OCI-LY3 (cell line): ENCODE measurements at regions not wholly inside any gene's neighbourhood (a gene's known extent, or its start where the extent isn't known, plus 50 kb on each side); places are given as distances from the start of the nearest gene placed in this dataset.

Experiments used
- H2AFZ ChIP-seq: fragments of 200-600, 300-600 bp; shearing (Covaris generic); 2 replicates; pipeline ENCODE4 v1.6.0; 2014; ENCODE audit warnings: antibody characterized with exemption, low read depth, low read length
- H3K27ac ChIP-seq: fragments of 200-600, 300-600 bp; sonication (generic); 2 replicates; pipeline ENCODE4 v1.5.1; 2014; ENCODE audit warnings: mild to moderate bottlenecking, low read length, moderate library complexity, mixed read lengths
- H3K27me3 ChIP-seq: fragments of 200-600, 300-600 bp; sonication (generic); 2 replicates; pipeline ENCODE4 v1.6.1; 2014; ENCODE audit warnings: low read depth, low read length, mixed read lengths
- H3K36me3 ChIP-seq: fragments of 200-600, 300-600 bp; sonication (generic); replicated peaks from 2 replicates; pipeline ENCODE3; 2014; ENCODE audit warnings: low read depth, low read length, mixed read lengths
- H3K4me1 ChIP-seq: fragments of 300-600, 200-600 bp; sonication (generic); 2 replicates; pipeline ENCODE4 v1.6.1; 2014; ENCODE audit warnings: low read length, mixed read lengths
- H3K4me2 ChIP-seq: fragments of 200-600, 300-600 bp; sonication (generic); 2 replicates; pipeline ENCODE4 v1.6.1; 2014; ENCODE audit warnings: low read length, mixed read lengths
- H3K4me3 ChIP-seq: fragments of 300-600, 200-600 bp; sonication (generic); 2 replicates; pipeline ENCODE4 v1.5.1; 2014; ENCODE audit warnings: antibody characterized with exemption, mild to moderate bottlenecking, low read length, moderate library complexity
- H3K79me2 ChIP-seq: fragments of 300-600, 200-600 bp; shearing (Covaris generic); 2 replicates; pipeline ENCODE4 v1.6.1; 2014; ENCODE audit warnings: mild to moderate bottlenecking, low read length, mixed read lengths
- H3K9ac ChIP-seq: fragments of 300-600, 200-600 bp; shearing (Covaris generic); 2 replicates; pipeline ENCODE4 v1.6.0; 2014; ENCODE audit warnings: mild to moderate bottlenecking, low read length, moderate library complexity
- H3K9me3 ChIP-seq: fragments of 200-600, 300-600 bp; shearing (Covaris generic); 2 replicates; pipeline ENCODE4 v1.6.1; 2014; ENCODE audit warnings: low read length, mixed read lengths; ENCODE audit not compliant: insufficient read depth
- H4K20me1 ChIP-seq: fragments of 200-600, 300-600 bp; sonication (generic); 2 replicates; pipeline ENCODE4 v1.6.1; 2016; ENCODE audit warnings: low read length, mixed read lengths; ENCODE audit not compliant: insufficient read depth
- EZH2phosphoT487 ChIP-seq: fragments of 200-600 bp; shearing (Covaris generic); IDR thresholded peaks from 2 replicates; pipeline ENCODE4 v1.6.1; 2018; ENCODE audit warnings: antibody characterized with exemption, mixed run types, low read depth
- TF ChIP-seq, protein P1 (sequence below): fragments of 200-600, 300-600 bp; sonication (generic); IDR thresholded peaks from 2 replicates; pipeline ENCODE4 v1.5.1; 2014; ENCODE audit warnings: antibody characterized with exemption, low read length, low read depth

GRCh38 chr4:171646984-171647383 is 166.2 kb upstream of the GALNTL6 start:
- Histone ChIP-seq H4K20me1 (no peaks in the 10 kb centered on the region), H3K4me1 (peaks cover 11% of the 10 kb centered on the region; the same call in 1 of the 2 replicates), H3K79me2 (no peaks in the 10 kb centered on the region), H3K4me3 (no peak overlapping the region), H3K36me3 (no peaks in the 10 kb centered on the region), H2AFZ (no peak overlapping the region), H3K9ac (no peak overlapping the region), H3K9me3 (0 out of 2 replicates have a peak, but pooled peaks cover 2% of the 10 kb centered on the region), H3K27ac (no peak overlapping the region), H3K27me3 (no peaks in the 10 kb centered on the region), H3K4me2 (no peak overlapping the region)
- no peak for TF ChIP-seq EZH2phosphoT487
- TF ChIP-seq, protein P1, sequence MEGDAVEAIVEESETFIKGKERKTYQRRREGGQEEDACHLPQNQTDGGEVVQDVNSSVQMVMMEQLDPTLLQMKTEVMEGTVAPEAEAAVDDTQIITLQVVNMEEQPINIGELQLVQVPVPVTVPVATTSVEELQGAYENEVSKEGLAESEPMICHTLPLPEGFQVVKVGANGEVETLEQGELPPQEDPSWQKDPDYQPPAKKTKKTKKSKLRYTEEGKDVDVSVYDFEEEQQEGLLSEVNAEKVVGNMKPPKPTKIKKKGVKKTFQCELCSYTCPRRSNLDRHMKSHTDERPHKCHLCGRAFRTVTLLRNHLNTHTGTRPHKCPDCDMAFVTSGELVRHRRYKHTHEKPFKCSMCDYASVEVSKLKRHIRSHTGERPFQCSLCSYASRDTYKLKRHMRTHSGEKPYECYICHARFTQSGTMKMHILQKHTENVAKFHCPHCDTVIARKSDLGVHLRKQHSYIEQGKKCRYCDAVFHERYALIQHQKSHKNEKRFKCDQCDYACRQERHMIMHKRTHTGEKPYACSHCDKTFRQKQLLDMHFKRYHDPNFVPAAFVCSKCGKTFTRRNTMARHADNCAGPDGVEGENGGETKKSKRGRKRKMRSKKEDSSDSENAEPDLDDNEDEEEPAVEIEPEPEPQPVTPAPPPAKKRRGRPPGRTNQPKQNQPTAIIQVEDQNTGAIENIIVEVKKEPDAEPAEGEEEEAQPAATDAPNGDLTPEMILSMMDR, result no peak

DNA sequence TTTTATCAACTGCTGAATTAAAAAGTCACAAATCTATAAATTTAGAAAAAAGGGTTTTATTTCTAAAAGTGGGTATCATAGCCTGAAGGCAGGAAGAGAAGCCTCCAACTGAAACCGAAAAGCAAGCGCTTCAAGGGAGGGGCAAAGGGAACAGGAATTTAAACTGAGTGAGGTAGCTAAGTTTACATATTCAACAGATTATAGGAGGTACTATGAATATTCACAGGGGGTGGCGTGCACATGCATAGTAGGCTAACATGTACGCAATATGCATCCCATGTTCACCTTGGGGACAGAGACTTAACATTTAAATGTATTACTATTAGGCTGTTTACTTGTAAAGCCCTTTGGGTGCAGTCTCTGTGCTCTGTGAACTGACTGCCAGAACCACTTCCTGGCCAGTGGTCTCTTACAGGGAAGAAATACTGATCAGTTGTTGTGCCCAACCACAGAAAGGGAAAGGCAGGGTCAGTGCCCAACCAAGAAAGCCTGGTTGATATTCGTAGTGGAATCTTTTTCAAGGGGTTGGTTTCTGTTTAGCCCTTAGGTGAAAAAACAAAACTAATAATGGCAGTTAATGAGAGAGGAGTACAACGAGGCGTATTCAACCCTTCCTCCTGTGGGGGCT is 168.7 kb upstream of the GALNTL6 start:
- peak overlapping the region; percentile 75; the same call in 1 of the 2 replicates for H2AFZ ChIP-seq
- H3K79me2 ChIP-seq, result no peaks in the 10 kb centered on the region
- H3K9ac ChIP-seq, result no peak overlapping the region

GRCh38 chr4:171639540-171639939 is 173.7 kb upstream of the GALNTL6 start:
- H4K20me1 ChIP-seq, result no peaks in the 10 kb centered on the region
- peak overlapping the region; percentile 38; the same call in 1 of the 2 replicates for H3K9ac ChIP-seq
- H2AFZ ChIP-seq, result peak overlapping the region; percentile 57; the same call in 1 of the 2 replicates
- H3K36me3 ChIP-seq, result peaks cover 8% of the 10 kb centered on the region
- H3K79me2 ChIP-seq, result no peaks in the 10 kb centered on the region
- H3K27me3 ChIP-seq, result no peaks in the 10 kb centered on the region
- H3K27ac ChIP-seq, result peak overlapping the region; percentile 80
- H3K4me3 ChIP-seq, result peak overlapping the region; percentile 44
- peaks cover 33% of the 10 kb centered on the region for H3K4me1 ChIP-seq
- TF ChIP-seq, protein P1, result no peak
- TF ChIP-seq EZH2phosphoT487, result no peak
- 0 out of 2 replicates have a peak, but pooled peaks cover 3% of the 10 kb centered on the region for H3K9me3 ChIP-seq
- H3K4me2 ChIP-seq, result peak overlapping the region; percentile 60

More for the DNA sequence above, 168.7 kb upstream of the GALNTL6 start:
- no peak for TF ChIP-seq EZH2phosphoT487
- TF ChIP-seq, protein P1, result no peak
- Histone ChIP-seq H3K4me2 (no peak overlapping the region), H3K27me3 (no peaks in the 10 kb centered on the region), H3K9me3 (0 out of 2 replicates have a peak, but pooled peaks cover 3% of the 10 kb centered on the region), H3K4me1 (peaks cover 27% of the 10 kb centered on the region), H4K20me1 (no peaks in the 10 kb centered on the region), H3K4me3 (no peak overlapping the region), H3K36me3 (peaks cover 8% of the 10 kb centered on the region), H3K27ac (no peak overlapping the region)

- Histone ChIP-seq H3K4me1 (peaks cover 25% of the 10 kb centered on the region), H2AFZ (no peak overlapping the region), H3K79me2 (no peaks in the 10 kb centered on the region), H4K20me1 (no peaks in the 10 kb centered on the region), H3K9ac (no peak overlapping the region), H3K27ac (no peak overlapping the region), H3K9me3 (peaks cover 8% of the 10 kb centered on the region; the same call in 1 of the 2 replicates), H3K4me3 (no peak overlapping the region), H3K36me3 (peaks cover 8% of the 10 kb centered on the region), H3K4me2 (no peak overlapping the region), H3K27me3 (no peaks in the 10 kb centered on the region)
- TF ChIP-seq EZH2phosphoT487, result no peak
- TF ChIP-seq, protein P1, result no peak
These were observed 176.6 kb upstream of the GALNTL6 start for GRCh38 chr4:171636606-171637005.
